ENCODE measurements at regions not wholly inside any gene's neighbourhood (a gene's known extent, or its start where the extent isn't known, plus 50 kb on each side); places are given as distances from the start of the nearest gene placed in this dataset.

DNA sequence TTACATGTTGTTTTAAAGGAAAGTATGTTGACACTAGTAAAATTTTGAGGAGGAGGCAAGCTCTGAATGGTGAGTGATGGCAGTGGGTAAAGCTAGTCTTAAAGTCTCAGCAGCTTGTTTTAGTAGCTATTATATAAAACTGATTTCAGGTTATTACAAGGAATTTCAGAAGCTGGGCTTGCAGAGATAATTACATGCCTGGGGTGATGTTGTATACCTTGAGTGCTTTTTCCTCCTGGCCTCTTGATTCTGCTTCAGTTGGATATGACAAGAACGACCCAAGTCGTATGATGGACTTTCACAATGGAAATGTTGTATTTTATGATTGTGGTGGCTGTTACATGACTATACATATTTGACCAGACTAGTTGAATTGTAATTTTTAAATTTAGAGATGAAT lies 175.5 kb upstream of the ADGRL3 start:
- FAIRE-seq: no peak

DNA sequence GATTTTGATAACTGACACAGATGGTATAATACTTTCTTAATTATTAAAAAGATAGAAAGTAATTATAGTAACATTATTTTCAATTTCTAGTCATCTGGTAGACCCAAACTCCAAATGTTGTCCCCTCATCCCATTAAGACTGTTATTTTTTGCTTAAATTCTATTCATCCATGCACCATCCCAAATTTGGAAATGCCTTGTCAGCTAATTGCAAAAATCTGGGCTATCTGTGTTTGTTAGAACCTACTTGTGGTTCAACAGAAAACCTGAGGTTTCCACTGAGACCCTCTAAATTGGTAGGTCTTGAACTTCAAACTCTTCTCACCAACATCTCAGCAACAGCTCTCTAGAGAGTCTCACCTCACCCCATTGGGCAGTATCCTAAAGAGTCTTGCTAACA lies 172.2 kb upstream of the ADGRL3 start:
- DNase-seq (ENCODE audit: insufficient read length, low spot score): no peak
- no peak for FAIRE-seq

More for the DNA sequence above, 175.5 kb upstream of the ADGRL3 start:
- DNase-seq (ENCODE audit: insufficient read length, low spot score): no peak

DNA sequence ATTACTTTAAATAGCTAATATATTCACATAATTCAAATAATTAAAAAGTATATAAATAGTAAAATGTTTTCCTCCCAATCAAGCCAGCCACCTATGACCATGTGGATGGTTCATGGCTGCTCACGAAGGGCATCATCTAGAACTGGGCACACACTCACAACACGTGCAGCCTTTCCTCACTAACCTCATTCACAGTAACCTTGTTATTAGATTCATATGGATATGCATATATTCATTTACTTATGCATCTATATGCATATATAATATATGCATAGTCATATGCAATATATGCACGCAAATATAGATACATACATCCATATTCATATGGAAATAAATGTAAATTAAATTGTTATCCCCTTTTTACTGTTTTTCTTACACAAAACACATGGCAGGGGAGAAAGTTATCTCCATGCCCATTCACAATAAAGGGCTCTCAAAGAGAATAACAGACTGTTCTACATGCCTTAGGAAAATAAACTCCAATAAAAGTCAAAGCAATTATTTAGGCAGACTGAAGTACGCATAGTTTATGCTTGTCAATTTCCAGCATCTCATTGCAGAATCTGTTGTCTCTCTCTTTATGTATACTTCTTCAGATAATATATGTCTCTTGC lies 163.9 kb upstream of the ADGRL3 start:
- no peak for FAIRE-seq
- DNase-seq (ENCODE audit: insufficient read length, low spot score): no peak

DNA sequence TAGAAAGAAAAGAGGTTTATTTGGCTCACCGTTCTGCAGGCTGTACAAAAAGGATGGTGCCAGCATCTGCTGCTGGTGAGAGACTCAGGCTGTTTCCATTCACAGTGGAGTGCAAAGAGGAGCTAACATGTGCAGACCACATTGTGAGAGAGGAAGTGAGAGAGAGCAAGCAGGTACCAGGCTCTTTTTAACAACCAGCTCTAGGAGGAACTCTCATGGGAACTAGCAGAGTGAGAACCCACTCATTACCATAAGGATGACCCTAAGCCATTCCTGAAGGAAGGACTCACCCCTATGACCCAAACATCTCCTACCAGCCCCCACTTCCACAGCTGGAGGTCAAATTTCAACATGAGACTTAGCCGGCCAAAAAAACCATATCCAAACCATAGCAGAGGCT lies 158.6 kb upstream of the ADGRL3 start:
- DNase-seq (ENCODE audit: insufficient read length, low spot score): no peak

DNA sequence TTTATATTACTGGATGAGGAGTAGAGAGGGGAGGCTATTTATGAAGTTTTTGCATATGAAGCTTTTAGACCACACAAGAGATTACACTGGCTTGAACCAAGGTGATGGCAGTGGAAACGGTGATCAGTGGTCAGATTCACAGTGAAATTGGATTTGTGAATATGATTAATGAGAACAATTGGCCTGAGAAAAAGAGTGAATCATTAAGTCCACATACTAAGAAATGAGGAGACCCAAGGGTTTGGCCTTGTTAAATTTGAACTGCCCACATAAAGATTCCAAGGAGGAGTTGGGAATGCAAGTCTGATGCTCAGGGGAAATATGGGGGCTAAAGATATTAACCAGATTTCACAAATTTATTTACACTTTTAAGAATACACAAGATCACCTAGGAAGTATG lies 155.3 kb upstream of the ADGRL3 start:
- DNase-seq (ENCODE audit: insufficient read length, low spot score) (no peak), FAIRE-seq (no peak)

More for the DNA sequence above, 158.6 kb upstream of the ADGRL3 start:
- no peak for FAIRE-seq

DNA sequence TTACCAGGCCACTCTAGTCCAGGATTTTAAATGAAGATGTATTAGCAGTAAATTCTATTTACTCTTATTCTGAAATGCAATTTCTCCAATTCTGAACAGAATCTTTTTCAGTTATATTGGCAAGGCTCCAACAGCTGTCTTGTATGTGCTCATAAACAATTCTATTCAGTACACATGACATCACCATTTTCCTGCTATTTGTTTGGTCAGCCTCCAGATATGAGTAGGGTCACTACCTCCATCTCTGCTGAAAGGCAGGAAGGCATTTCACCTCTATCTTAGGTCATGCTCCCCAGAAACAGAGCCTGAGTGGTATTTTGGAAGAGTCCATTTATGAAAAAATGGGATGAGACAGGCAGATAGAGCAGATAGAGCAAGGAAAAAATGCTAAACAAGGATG lies 151.1 kb upstream of the ADGRL3 start:
- DNase-seq (ENCODE audit: insufficient read length, low spot score) (no peak), FAIRE-seq (no peak)

DNA sequence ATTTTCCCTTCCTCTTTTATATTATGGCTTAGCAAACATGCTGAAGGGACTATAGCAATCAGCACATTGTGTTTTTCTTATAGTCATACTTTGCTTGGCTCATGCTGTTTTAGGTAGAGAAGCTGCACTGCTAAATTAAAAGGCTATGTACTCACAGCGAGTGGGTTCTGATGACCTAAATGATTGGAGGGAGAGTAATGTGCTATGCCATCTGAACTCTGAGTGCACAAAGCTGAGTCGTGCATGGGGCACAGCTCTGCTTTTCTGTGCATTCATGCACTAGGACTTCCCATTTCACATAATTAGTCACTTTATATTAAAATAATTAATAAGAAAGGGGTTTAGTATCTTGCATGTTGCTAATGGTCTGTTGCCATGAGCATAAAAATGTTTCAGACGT lies 132.7 kb upstream of the ADGRL3 start:
- DNase-seq (ENCODE audit: insufficient read length, low spot score) (no peak), FAIRE-seq (no peak)

DNA sequence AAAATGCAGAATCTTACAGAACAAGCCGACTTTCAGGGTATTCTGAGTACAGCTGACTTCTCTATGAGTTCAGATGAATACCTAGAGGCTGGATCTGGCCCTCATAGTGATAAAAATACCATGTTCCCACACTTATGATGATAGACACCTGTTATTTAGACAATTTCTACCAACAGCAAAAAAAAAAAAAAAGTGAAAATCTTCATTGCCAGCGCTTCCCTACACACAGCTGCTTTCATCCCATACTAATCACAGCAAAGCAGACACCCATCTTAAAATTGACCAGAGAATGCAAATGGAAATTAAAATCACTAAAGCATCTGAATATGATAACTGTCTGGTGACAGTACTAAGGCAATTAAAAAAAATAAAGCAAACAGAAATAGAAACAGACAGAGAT lies 132.1 kb upstream of the ADGRL3 start:
- no peak for DNase-seq (ENCODE audit: insufficient read length, low spot score)
- no peak for FAIRE-seq

DNA sequence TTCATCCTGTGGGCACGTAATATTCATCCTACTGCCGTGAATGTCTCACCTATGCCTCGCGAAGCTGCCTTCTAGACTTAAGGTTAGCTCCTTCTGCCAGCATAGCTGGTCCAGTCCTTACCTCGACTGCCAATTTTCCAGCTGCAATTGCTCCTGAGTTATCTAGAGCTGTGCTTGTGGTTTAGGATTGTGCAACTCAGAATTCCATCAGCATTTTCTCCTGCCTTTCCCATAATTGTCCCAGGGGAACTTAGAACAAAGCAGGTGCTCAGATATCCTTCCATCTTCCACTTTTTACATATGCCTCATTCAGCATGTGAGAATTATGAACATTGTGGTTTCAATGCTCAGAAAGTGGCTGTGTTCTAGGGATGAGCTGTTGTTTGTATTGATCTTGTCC lies 131.4 kb upstream of the ADGRL3 start:
- DNase-seq (ENCODE audit: insufficient read length, low spot score) (no peak), FAIRE-seq (no peak)

DNA sequence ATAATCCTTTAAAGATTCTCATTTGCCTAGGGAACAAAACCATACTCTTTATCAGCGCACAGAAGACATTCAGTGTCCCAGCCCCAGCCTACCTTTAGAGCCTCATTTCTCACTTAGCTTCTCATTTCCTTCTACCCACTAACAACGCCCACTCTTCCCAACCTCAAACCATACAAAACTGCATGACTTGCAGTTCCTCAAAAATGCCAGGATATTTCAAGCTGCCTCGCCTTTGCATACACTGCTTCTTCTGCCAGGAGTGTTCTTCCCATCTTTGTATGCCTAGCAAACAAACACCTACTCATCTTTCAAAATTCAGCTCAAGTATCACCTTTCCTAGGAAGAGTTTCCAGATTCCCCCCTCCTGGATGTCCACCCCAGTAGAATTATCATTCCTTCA lies 129.9 kb upstream of the ADGRL3 start:
- no peak for FAIRE-seq
- DNase-seq (ENCODE audit: insufficient read length, low spot score): no peak

DNA sequence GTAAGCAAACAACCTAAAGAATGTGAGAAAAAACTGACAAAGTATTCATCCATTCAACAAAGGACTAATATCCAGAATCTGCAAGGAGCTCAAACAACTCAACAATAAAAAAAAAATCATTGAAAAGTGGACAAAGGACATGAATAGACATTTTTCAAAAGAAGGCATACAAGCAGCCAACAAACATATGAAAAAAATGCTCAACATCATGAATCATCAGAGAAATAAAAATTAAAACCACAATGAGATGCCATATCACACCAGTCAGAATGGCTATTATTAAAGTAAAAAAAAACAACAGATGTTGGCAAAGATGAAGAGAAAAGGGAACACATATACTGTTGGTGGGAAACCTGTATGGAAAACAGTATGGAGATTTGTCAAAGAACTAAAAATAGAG lies 120.7 kb upstream of the ADGRL3 start:
- no peak for FAIRE-seq
- no peak for DNase-seq (ENCODE audit: insufficient read length, low spot score)

DNA sequence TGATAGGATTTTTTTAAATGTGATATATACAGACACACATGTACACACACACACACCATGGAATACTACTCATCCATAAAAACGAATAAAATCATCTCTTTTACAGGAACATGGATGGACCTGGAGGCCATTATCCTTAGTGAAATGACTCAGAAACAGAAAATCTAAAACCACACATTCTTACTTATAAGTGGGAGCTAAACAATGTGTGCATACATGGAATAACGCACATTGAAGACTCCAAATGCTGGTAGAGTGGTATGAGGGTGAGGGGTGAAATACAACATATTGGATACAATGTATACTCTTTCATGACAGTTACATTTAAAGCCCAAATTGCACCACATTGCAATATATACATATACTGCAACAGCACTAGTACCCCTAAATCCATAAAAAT lies 120.2 kb upstream of the ADGRL3 start:
- no peak for DNase-seq (ENCODE audit: insufficient read length, low spot score)
- no peak for FAIRE-seq

DNA sequence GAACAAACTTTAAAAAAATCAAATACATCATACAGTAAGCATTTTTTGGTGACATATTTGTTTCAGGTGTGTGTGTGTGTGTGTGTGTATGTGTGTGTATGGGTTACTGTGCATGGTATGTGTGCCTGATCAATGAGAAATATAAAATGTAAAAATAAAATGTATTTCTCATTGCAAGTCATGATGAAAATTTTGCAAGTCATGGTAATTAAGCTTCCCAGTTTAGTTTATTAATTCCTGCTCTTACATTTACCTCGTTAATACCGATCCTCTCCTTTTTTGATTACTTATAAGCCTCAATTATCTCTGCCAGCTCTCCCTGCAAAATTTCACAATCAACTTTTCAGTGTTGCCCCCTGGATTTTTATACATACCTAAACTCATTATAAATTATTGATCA lies 114.6 kb upstream of the ADGRL3 start:
- DNase-seq (ENCODE audit: insufficient read length, low spot score): no peak
- FAIRE-seq: no peak

DNA sequence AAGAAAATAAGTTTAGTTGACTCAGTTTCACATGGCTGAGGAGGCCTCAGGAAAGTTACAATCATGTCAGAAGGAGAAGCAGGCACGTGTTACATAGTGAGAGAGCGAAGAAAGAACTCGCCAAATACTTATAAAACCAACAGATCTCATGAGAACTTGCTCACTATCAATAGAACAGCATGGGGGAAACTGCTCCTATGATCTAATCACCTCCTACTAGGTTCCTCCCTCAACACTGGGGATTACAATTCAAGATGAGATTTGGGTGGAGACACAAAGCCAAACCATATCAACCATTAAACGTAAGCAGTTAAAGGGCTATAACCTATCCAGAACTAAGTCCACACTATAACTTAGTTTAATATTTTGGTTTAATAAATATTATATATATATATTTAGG lies 113.8 kb upstream of the ADGRL3 start:
- DNase-seq (ENCODE audit: insufficient read length, low spot score): no peak
- no peak for FAIRE-seq

DNA sequence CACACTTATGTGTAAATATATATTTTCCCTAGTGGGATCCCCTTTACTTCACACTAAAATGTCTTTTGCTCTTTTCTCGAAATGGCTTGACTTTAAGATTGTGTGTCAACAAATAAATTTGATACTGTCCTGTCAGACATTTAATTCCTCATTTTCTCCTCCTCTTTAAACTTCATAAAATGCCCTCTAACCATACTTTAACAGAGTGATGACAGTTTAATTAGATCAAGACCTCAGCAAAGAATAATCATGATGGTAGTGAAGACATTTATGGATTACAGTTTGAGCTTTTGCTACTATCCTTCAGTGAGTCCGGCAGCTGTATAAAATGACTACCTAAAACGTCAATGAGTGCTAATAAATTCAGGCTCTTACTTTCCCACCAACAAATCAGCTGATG lies 113.1 kb upstream of the ADGRL3 start:
- DNase-seq (ENCODE audit: insufficient read length, low spot score): no peak
- no peak for FAIRE-seq

DNA sequence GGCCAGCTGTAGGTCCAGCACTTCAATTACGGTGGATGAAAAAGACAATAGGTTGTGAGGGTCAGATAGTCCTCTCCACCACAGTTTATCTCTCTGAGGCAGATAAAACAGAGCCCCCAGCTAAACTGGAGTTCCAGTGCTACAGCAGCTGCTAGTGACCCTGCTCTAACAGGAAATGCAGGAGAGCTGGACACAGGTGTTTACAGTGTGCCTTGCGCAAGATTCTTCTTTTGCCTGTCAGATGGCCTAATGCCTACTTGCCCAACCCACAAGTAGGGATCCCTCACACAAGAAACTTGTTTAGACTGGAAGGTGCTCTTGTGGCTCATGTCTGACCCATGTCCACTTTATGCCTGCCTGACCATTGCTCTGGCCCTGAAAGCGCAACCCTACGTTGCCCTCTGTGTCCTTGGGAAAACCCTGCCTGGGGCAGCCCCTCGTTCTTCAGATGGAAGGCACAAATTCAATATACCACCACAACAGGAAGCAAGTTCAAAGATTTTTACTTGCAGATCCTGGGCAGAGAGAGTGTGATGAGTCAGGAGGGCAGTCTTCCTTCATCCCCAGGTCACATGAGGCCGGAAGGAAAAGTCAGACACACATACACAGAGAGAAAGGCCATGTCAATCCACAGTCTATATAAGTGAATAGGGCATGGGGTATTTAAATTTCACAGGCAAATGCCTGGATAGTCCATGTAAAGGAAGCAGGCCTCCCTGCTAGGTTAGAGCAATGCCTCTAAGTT lies 105.1 kb upstream of the ADGRL3 start:
- DNase-seq (ENCODE audit: insufficient read length, low spot score) (no peak), FAIRE-seq (no peak)

DNA sequence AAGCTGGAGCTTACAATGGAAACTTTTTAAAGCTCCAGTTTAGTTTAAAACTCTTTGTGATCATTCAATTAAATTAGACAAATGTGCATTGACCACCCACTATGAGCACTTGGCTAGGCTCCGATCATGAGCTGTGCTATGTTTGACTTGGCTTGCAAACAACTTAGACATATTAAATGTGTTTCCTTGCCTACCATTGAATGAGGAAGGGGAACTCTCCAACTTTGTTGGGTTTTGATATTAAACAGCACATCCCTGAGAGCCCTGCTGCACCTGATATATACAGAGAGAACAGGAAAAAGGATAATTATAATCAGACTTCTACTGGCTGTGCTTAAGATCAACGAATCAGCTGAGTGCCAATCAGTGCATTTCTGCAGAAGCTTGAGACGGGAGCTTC lies 71.4 kb upstream of the ADGRL3 start:
- DNase-seq (ENCODE audit: insufficient read length, low spot score): no peak
- no peak for FAIRE-seq

DNA sequence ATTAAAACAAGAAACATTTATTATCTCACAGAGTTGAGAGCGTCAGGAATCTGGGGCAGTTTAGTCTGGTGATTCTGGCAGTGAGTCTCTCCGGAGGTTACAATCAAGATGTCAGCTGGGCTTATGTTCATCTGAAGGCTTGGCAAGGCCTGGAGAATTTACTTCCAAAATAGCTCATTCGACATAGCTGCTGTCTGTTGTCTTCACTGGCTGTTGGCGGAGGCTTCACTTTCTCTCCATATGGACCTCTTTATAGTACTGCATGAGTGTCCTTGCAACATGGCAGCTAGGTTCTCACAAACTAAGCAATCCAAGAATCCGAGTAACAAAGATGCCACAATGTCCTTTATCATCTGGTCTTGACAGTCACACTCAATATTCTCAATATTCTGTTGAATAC lies 70.2 kb upstream of the ADGRL3 start:
- no peak for DNase-seq (ENCODE audit: insufficient read length, low spot score)
- FAIRE-seq: no peak

DNA sequence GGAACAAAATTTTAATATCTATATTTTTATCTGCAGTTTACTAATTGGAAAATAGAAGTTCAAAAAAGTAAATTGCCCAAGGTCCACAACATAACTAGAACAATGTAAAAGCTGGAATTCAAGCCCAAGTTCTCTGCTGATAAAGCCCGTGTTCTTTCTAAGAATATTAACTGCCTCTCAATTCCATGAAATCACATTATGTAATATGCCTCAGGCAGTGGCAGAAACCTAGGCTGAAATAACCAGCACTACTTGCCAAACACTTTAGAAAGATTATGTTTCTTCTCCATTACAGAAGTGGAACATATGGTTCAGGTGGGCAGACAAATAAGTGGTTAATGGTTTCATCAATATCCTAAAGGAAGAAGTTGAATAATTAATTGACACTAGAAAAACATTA lies 56.7 kb upstream of the ADGRL3 start:
- FAIRE-seq (no peak), DNase-seq (ENCODE audit: insufficient read length, low spot score) (no peak)

DNA sequence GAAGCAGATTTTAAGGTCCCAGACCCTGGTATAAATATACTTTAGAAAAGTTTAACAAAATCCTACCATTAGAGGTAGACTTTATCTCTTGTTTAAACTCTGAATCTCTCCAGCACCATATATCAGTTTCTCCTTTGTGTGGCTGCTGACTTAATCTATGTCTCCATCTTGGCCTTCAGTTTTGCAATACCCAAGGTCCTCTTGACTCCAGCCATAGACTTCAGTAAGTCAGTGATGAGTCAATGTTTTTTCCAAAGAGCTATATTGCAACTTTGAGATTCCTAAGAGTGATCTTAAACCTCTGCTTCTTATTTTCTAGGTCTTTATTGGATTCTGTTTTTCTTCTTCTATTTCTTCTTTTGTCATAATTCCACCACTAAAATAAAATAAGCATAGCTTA lies 50.8 kb upstream of the ADGRL3 start:
- DNase-seq (ENCODE audit: insufficient read length, low spot score) (no peak), FAIRE-seq (no peak)
